ENCODE measurements at regions not wholly inside any gene's neighbourhood (a gene's known extent, or its start where the extent isn't known, plus 50 kb on each side); places are given as distances from the start of the nearest gene placed in this dataset.

- TF ChIP-seq CTCF (conservative IDR thresholded peaks at IDR 0.05; ENCODE audit: low read length), result no peak
- no peak for TF ChIP-seq EZH2phosphoT487 (IDR thresholded peaks at IDR 0.05; ENCODE audit: borderline replicate concordance)
Measured at GRCh38 chr2:118459426-118459825, 371.2 kb downstream of the INSIG2 start.
